GM18505 (cell line): ENCODE measurements at regions not wholly inside any gene's neighbourhood (a gene's known extent, or its start where the extent isn't known, plus 50 kb on each side); places are given as distances from the start of the nearest gene placed in this dataset.

ENCODE experiments used
- ATAC-seq: cut with Tn5 transposase; IDR thresholded peaks from one replicate; pipeline ENCODE4 v1.9.1; 2021; ENCODE audit not compliant: unreplicated experiment
- POLR2A ChIP-seq: IDR thresholded peaks from 4 replicates; pipeline ENCODE4 v1.6.1; 2011; ENCODE audit warnings: borderline replicate concordance; ENCODE audit not compliant: insufficient read depth, insufficient read length; ENCODE audit errors: extremely low read depth

DNA sequence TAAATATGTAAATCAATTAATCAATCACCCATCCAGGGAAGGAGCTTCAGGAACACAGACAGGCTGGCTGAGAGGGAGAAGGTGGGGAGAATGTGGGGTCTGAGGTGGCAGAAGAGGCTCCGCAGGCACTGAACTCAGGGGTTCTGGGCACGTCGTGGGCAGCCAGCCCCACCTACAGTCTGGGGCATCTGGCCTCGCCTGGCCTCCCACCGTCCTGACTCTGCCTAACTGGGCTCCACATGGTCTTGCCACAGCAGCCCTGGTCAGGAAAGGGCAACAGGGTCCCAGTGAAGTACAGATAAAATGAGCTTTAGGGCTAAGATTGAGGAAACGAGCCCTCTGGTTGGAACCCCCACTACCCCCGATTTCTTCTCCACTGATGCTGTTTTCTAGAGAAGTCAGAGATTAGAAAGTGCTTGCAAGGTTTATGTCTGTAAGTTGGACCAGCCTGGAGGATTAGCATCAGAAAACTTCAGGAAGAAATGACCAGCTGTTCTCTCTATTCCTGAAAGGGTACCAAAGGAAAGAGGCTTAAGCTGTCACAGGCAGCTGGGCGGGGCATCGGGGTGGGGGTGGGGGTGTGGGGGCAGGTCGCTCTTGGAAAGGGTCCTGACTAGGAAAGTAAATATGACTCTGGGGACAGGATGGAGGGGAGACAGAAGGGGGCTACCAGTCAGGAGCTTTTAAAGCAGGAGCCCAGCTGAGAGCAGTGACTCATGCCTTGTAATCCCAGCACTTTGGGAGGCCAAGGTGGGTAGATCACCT lies 261.7 kb downstream of the BUD13 start:
- no peak for TF ChIP-seq POLR2A
- no peak for ATAC-seq

DNA sequence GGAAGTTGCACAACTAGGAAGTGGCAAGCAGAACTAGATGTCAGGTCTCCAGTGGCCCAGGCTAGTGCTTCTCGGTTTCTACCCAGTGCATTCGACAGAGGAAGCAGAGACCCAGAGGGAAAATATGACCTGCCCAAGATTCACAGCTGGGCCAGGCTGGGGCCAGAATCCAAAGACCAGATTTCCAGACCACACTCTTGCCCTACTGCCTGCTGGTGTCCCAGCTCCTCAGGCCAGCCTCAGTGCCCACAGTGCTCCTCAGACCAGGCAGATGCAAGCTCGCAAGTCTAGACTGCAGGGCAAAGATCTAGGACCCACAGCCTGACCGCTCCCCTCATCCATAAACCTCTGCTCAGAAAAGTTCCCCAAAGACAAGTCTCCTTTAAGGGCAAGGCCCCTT lies 262.6 kb downstream of the BUD13 start:
- TF ChIP-seq POLR2A: no peak
- no peak for ATAC-seq

DNA sequence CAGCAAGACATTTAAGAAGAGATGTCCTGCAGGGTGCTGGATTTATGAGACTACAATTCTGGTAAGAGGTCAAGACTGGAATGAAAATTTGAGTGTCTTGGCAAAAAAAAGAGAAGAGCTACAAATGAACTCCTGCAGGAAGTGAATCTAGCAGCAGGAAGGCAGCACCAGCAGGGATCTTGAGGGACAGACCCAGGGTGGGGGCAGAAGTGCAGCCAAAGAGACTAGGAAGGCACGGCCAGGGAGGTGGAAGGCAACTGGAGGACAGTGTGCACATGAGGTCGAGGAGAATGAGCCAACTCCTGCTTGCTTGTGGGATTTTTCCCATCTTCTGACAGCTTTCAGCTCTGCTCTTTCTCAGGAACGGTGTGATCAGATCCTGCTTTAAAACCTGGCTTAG lies 263.2 kb downstream of the BUD13 start:
- no peak for ATAC-seq
- no peak for TF ChIP-seq POLR2A

DNA sequence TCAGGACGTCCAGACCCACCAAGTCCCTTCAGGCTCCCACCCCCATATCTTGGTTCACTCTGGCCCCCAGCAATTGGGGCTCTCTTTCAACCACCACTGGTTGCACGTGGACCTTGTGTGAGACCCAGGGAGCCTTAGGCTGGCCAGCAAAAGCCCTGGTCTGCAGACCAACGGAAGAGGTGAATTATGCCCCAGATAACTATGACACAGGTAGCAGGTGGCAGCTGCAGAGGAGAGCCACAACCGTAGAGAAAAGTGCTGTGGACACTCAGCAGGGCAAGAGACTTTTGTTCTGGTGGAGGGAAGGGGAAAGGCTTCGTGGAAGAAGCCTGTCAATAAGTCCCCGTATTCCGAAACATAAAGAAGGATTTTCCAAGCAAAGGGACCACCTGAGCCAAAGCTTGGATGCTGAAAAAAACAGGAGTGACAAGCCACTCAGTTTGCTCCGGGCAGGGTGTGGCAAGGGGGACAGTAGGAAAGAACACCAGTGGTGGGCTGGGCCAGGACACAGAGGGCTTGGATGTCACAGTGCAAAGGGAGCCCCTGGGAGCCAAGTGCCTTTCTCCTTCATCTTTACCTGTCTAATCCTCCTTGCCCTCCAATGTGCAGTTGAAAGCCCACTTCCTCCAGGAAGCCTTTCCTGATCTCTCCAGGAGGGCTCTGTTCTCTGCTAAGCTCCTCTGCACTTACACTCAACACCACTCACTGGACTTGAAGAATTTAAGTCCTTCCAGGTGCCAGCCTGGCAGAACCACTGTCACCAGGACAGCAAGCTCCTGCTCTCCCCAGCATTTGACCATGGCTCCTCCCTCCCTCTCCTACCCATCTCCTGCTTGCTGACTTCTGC lies 264.7 kb downstream of the BUD13 start:
- ATAC-seq: no peak
- no peak for TF ChIP-seq POLR2A

DNA sequence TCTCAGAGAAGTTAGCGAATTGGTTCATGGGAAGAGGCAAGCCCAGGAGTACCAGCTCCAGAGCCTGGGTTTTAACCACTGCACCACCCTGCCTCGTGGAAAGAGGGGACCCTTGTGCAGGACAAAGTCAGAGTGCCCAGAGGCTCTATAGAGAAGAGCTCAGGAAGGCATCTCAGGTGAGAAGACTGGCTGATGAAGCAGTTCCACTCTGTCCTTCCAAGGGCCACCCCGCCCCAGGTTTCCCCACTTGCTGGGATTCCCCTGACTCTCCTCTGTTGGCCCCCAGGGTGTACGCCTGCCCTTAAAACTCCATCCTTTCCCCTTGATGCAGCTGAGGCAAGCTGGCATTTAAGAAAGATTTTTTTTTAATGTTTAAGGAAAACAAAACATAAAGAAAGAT lies 265.8 kb downstream of the BUD13 start:
- no peak for TF ChIP-seq POLR2A
- no peak for ATAC-seq

DNA sequence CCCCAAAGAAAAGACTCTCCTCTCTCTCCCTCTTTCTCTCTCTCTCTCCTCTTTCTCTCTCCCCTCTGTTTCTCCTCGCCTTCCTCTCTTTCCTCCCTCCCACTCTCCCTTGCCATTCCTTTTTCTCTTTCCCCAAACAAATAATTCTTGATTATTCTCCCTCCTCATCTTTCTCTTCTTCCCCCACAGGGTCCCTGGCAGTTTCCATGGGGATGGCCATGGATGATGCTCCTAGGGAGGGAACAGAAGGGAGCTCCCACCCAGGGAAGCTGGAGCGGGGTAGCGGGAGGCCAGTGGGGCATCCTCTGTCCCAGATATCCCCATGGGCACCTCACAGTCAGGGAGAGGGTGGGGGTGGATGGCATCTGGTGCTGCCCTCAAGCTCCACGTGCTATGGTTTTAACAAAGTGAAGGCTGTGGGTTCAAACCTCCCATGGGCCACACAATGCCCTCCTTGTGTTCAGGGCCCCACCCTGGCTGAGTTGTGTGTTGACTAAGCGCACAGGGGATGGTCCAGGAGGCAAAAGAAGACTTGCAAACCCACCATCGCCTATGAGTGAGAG lies 266.4 kb downstream of the BUD13 start:
- ATAC-seq: no peak
- TF ChIP-seq POLR2A: no peak

DNA sequence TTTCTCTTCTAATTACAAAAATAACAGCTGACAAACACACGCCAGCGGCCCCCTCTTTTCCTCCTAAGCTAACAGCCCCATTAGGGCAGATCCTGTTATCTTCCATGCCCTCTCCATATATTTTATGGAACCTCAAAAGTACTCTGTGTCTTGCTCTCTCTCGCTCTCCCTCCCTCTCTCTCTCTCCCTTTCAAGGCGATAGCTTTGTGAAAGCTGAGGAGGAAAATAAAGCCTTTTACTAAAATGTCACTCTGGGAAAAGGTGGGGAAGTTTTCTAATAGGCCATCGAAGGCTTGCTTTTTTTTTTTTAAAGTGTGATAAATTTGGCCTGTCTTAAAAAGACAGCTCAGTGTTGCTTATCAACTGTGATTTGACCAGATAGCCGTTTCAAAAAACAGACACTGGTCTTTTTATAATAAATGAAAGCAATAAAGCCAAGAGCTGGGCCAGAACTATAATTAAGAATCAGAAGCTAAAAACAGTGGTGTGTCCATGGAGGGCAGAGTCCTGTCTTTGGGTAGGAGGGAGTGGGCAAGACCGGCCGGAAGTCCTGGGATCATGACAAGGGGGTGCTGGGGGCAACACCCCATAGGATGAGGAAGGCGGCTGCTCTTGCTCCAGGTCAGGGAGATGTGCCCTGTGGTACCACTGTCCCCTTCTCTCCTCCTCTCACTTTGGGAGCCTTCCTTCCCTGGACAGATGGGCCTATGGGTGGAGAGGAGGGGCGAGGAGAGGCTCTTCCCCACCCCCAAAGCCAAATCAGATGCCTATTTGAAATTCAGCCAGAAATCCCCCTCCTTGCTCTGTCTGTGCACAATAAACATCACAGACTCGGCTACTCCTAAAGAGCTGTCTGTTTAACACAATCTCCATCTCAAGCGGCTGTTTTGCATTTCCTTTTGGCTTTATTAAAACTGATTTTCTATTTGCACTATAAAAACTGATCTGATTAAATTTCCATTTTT lies 267.2 kb downstream of the BUD13 start:
- ATAC-seq: no peak

DNA sequence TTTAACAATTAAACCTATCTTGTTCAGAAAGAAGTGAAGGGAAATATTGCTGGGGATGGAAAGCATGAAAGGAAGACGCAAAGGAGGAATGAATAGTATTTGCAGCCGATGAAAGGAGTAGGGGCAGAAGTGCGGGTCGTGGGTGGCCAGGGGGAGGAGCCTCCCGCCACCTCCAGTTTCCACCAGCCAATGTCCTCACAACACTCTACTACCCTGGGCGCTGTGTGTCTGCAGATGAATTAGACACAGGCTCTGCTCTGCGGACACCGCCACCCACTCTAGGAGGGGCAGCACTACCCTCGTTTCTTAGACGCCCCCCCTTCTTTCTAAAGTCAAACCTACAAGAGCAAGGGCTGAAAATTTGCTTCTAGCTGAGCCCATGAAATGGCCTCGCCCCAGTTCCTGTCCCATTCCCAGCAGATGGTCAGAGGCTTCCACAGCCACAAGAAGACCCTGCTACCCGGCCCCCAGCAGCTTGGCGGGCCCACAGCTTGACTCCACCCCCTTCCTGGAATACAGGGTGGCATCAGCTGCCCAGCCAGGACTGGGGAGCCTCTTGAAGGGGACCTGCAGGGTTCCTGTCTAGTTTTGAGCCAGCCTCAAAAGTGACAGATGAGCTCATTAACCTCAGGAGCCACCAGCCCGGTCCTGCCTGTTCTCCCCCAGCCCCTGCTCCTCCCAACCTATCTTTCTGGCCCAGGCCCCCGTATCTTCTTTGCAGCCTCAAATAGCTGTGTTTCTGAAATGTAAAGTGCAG lies 268.1 kb downstream of the BUD13 start:
- TF ChIP-seq POLR2A: no peak
- no peak for ATAC-seq

More for the DNA sequence above, 267.2 kb downstream of the BUD13 start:
- no peak for TF ChIP-seq POLR2A

DNA sequence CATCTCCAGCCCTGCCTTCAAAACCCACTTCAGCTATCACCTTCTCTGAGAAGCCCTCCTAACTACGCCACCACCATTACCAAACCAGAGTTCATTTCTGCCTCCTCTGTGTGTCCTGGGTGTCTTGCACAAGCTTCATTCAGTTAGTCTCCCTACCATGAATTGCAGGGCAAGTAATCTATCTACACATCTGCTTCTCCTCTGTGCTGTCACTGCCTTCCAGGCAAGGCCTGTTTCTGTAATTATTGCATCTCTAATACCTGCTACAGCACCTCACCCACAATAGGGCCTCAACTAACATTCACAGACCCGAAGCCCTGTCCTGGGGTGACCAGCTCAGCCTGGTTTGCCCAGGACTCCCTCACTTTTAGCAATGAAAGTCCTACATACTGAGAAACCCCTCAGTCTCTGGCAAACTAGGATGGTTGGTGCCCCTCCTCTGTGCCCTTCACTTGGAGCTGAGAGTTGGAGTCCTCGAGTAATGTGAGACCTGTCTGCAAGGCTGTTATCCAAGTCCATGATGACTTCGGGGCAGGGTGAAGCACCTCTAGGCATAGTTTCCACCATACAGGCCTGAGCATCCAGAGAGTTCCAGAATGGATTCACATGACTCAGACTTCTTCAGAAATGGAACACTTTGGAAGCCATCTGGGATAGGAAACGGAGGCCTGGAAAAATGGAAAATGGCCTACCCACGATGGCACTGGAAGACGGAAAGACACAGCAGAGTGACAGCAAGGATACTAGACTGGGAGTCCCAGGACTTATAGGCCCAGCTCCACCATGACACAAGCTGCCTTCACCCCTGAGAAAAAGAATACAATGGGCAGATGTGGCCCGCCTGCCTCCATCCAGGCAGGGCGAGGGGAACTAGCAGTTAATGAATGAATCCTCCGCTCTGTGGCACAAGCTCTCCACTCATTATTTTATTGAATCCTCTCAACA lies 269.3 kb downstream of the BUD13 start:
- TF ChIP-seq POLR2A: no peak
- no peak for ATAC-seq

DNA sequence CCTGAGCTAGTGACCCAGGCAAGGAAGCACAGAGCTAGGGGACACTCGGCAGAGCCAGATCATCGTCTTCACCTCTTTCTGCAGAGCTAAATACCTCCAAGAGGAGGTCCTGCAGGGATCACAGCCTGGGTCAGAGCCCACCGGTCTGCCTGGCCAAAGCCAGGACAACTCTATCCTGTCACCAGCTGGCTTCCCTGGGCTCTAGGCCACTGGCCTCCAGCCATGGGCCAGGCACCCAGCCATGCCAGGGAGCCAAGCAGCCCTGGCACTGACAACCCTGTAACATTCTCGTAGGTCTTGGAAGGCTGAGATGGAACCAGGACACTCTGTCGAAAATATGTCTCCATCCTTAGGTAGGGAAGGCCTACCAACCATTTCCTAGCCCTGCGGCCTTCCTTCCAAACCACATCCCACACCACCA lies 270.1 kb downstream of the BUD13 start:
- no peak for TF ChIP-seq POLR2A
- no peak for ATAC-seq

DNA sequence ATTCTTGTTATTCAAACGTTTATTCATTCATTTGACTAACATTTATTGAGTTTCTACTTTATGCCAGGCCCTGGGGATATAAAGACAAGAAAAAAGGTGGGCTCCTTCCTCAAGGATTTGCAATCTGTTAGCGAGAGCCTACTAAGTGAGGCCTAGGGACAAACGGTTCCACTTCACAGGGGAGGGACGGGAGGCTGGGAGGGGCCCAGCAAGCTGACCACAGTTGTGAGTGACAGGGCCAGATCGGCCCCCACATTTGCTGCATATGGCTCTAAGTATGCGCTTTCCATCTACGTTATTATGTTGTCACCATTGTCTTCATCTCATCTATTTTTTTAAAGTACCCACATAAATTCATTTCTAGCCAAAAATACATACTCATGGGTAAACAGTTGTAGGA lies 271.1 kb downstream of the BUD13 start:
- TF ChIP-seq POLR2A: no peak
- no peak for ATAC-seq
